ENCODE measurements at regions not wholly inside any gene's neighbourhood (a gene's known extent, or its start where the extent isn't known, plus 50 kb on each side); places are given as distances from the start of the nearest gene placed in this dataset.
"Not testable (repeated sequence)": the region's sequence is repeated elsewhere in the genome, so short reads cannot be mapped to it uniquely, and the experiment has no call there.

GRCh38 chr7:26424319-26424718, 132.7 kb downstream of the SNX10 start:
- DNase-seq (ENCODE audit: low read depth), result not testable (repeated sequence)

GRCh38 chr7:26425655-26426054, 134.0 kb downstream of the SNX10 start:
- DNase-seq (ENCODE audit: low read depth), result no peak

GRCh38 chr7:26426096-26426495, 134.4 kb downstream of the SNX10 start:
- no peak for DNase-seq (ENCODE audit: low read depth)

DNA sequence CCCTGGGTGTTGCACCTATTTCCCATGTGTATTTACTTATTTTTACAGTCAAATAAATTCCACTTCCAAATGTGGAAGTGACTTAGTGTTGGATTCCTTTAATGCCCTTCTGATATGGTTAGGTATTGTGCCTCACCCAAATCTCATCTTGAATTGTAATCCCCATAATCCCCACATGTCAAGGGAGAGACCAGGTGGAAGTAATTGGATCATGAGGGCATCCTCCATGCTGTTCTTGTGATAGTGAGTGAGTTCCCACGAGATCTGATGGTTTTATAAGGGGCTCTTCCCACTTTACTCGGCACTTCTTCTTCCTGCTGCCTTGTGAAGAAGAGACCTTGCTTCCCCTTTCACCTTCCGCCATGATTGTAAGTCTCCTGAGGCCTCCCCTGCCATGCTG, 136.9 kb downstream of the SNX10 start:
- DNase-seq (ENCODE audit: low read depth), result no peak

- peak; percentile 25 for DNase-seq (ENCODE audit: low read depth)
Measured at GRCh38 chr7:26429168-26429567, 137.5 kb downstream of the SNX10 start.

- no peak for DNase-seq (ENCODE audit: low read depth)
Measured at GRCh38 chr7:26434974-26435373, 143.3 kb downstream of the SNX10 start.

GRCh38 chr7:26437003-26437532, 145.4 kb downstream of the SNX10 start:
- peak; percentile 30 for DNase-seq (ENCODE audit: low read depth)

- no peak for DNase-seq (ENCODE audit: low read depth)
Measured at GRCh38 chr7:26438078-26438477, 146.4 kb downstream of the SNX10 start.

DNA sequence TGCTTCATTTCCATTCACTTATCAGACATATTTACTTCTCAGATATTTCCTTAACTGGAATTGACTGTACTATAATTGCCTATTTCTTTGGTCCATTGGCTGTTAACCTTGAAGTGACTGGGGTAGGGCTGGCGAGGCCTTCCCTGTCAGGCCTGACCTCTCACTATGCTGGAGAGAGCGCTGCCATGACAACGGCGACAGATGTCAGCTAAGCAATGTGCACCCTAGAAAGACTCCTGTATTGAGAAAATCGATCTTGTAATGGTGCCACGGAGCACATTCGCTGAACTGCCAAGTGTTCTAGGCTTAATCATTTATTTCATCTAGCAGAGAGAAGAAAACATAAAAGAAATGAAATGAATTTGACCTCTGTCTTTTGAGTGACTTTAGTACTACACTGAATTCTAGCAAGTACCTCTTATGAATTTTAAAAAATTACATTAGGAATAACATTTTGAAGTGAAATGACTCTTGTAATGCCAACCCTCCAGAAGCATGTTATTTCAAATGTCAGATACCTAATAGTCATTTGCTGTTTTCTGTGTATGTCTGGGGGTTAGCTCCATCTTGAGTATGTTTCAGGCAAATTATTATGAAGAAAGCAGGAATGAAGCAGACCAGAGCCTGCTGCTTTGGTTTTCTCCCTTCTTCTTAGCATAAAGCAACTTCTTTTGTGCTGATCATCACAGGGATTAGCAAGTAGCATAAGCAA, 148.0 kb downstream of the SNX10 start:
- DNase-seq (ENCODE audit: low read depth), result no peak

DNA sequence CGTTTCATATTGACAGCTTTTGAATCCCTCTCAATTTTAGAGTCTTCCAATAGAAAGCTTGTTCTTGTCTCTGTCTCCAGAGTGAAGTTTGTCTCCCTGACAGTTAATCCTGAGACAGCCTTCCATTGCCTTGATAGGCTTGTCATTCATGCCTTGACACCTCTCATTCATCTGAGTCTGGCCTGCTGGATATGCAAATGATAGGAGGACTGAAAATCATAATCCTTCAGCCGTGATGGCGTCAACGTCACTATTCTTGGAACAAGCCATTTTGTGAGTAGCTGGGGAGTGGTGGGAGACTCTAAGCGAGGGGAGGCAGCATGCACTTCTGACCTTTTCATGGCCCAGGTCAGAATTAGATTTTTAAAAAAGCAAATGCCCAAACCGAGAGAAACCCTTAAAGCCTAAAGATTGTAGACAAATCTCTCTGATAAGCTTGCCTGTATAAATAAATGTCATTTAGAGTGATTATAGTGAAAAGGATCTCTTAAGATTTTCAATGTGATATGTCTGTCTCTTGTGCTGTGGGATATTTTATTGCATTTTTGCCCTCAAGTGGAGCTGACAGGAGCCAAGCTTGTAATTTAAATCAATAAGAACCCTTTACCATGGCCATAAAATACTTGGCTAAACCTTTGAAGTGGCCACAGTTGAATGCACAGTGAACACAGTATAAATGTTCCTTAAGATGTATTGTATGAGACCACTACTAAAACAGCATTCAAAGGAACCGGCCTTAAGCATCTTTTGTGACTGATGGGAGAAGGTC, 148.8 kb downstream of the SNX10 start:
- DNase-seq (ENCODE audit: low read depth), result no peak

- DNase-seq (ENCODE audit: low read depth), result no peak
Measured at GRCh38 chr7:26441002-26441521, 149.4 kb downstream of the SNX10 start.

- DNase-seq (ENCODE audit: low read depth), result no peak
Measured at GRCh38 chr7:26441611-26442277, 150.1 kb downstream of the SNX10 start.

- no peak for DNase-seq (ENCODE audit: low read depth)
Measured at GRCh38 chr7:26443006-26443405, 151.3 kb downstream of the SNX10 start.

DNA sequence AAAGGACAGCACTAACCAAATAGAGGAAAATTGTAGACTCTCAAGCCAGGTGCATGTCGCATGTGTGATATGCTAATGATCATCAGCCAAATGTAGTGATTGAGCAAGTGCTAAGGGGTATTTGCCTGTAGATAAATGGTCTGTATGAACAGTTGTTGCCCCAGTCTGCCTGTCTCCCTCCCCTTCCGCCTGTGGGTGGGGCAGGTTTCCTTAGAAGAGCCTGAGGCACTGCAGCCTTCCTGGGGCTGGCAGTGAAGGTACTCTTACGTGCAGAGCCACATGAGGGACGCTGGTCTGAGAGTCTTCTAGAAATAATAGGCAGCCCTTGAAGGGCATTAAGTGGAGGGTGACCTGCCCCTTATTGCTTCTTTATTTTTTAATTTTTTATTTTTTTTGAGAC, 152.1 kb downstream of the SNX10 start:
- no peak for DNase-seq (ENCODE audit: low read depth)

DNA sequence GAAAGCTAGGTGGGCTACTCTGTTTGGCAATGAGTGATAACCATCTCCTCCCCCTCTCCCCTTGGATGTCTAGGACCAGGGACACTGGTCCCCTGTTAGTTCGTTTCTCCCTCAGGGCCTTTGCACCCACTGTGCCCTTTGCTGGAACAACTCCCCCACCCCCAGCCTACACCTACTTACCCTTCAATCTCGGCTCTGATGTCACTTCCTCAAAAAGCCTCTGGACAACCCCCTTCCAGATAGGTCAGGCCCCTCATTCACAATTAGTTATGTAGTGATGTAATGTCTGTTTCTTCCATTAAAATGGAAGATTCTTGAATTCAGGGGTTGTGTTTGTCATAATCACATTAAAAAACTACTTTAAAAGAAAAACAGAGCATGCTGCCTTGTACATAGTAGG, 152.9 kb downstream of the SNX10 start:
- no peak for DNase-seq (ENCODE audit: low read depth)

DNA sequence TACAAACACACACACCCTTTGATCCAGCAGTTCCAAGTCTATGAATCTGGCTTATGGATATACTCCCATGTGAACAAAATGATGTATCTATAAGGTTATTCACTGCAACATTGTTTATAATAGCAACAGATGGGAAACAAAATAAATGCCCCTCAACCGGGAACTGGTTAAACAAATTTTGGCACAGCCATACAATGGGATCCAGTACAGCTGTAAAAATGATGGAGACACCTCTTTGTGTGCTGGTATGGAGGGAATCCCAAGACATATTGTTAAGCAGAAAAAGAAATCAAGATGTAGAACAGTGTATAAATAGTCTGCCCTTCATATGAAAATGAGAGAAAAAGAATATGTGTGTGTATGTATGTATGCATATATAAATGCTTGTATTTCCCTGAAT, 155.5 kb downstream of the SNX10 start:
- DNase-seq (ENCODE audit: low read depth), result no peak

DNA sequence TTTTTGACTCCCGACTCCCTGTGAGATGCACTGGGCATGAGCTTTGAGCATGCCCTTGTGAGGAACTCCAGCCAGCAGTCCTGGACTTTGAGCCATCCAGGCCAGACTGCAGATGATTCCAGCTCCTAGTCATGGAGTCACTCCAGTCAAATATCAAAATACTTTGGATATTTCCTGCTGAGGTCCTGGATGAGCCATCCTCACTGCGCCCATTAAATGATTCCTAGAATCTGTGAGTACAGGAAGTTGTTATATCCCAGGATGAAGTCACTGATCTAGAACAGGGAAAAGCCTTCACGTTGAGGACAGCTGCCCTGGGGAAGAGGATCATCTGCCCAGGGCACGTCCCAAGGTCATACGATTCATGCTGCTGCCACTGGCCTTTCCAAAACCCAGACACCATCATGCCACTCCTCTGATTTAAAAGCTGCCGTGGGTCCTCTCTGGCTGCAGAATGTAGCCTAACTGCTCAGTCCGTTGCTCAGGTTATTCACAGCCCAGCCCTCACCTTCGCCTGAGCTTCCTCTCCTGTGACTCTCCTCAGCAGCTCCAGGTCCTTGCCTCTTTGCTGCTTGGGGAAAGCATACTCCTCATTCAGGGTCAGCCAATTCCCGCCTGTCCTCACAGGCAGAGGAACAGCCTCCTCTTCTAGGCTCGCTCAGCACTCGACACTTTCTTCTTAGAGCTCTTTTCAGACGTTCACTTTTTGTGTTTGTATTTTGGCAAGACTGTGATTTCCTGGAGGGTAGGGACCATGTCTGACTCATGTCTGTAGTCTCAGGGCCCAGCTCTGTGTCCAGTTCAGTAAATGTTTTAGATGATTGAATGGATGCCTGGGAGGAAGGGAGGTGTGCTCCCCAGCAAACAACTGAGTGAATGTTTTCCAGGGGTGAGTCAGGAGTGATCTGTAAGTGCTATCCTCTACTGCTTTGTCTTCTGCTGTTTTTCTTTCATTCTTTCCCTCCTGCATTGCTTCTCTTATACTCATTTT, 157.8 kb downstream of the SNX10 start:
- DNase-seq (ENCODE audit: low read depth), result peak; percentile 95

DNA sequence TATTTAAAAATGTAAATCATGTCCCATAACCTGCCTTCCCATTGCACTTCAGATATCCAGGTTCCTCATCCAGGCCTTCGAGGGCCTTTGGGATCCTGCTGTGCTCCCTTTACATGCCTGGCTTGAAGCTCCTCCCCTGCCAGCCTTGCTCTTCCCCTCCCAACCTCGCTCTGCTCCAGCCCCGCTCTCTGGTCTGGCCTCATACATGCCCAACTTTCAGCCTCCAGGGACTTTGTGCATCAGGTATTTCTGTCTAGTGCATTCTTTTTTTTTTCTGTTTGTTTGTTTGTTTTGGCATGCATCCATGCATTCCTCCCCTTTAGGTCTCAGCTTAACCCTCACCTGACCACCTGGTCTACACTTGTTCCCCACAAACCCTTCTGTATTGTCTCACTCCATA, 160.3 kb downstream of the SNX10 start:
- DNase-seq (ENCODE audit: low read depth), result peak; percentile 43

- DNase-seq (ENCODE audit: low read depth), result peak; percentile 31
Measured at GRCh38 chr7:26454180-26454579, 162.5 kb downstream of the SNX10 start.

DNA sequence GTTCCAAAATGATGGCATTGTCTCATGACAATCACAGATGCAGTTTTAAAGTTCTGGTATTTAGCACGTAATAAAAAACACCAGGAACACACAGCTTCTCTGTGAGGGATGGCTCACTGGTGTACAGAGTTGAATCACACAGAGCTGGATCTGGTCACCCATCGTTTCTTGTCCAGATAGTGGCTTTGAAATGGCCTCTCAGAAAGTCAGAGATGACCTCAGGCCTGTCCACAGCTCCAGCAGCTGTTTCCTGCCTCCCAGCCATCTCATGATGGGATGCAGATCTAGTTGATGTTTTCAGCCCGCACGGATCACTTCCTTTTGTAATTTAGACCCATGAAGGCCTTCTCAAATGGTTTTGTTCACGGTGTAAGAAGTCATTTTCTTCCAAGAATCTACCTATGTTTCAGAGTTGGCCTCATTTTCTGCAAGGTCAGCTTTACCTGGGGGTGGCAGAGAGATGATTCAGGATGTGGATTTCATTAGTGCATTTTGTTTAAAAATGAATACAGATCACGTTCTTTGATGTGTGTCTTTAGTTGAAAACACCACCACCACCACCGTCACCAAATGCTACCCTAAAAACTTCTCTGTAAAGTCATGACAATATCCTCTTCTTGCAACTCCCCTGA, 166.2 kb downstream of the SNX10 start:
- no peak for DNase-seq (ENCODE audit: low read depth)

Measured in renal cortical epithelial cell (primary cell).